ENCODE measurements at regions not wholly inside any gene's neighbourhood (a gene's known extent, or its start where the extent isn't known, plus 50 kb on each side); places are given as distances from the start of the nearest gene placed in this dataset.

DNA sequence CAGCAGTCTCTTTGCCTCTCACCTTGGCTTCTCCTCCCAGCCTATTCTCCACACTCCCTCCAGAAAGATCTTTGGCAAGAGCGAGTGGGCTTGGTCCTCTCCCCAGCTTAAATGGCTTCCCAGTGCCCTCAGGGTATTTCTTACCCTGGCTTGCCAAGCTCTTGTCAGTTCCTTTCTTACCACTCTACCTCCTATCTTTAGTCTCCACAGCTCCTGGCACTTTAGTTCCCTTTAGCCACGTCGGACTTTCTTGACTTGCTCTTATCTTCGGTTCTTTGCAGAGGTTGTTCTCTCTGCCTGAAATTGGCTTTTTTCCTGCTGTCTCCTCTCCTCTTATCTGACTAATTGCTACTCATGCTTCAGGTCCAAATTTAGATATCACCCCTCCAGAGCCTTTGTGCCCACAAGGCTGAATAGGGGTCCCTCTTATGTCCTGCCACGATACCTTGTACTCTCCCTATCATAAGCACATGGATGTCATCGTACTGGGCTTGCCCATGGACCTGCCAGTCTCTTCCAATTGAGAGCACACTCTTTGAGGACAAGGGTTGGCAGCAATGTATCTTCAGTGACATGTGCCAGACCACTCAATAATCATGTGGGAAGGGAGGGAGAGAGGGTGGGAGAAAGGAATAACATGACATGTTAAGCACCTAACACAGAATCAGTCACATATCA, 131.7 kb upstream of the CTAGE1 start:
- Histone ChIP-seq H4K8ac (ENCODE audit: low read depth, low read length) (no peak overlapping the region), H2BK120ac (ENCODE audit: insufficient read depth, low read length, poor library complexity) (no peak overlapping the region), H3K4me2 (ENCODE audit: low read length) (no peak overlapping the region), H3K27ac (ENCODE audit: low read depth, low read length) (no peak overlapping the region), H3K14ac (ENCODE audit: low read length) (no peak overlapping the region), H3K9me3 (ENCODE audit: insufficient read depth, low read depth, low read length) (no peaks in the 10 kb centered on the region), H3K23ac (ENCODE audit: low read length) (no peak overlapping the region), H3K18ac (ENCODE audit: low read length) (no peak overlapping the region), H2BK12ac (ENCODE audit: low read length) (no peak overlapping the region), H2AFZ (ENCODE audit: insufficient read depth, low read length, poor library complexity) (no peak overlapping the region), H3K4me3 (ENCODE audit: low read depth, low read length) (no peak overlapping the region), H4K91ac (ENCODE audit: low read depth, low read length) (no peak overlapping the region), H3K9ac (ENCODE audit: low read length) (no peak overlapping the region), H3K4me1 (ENCODE audit: control insufficient read depth in 1 of 2, insufficient read depth in 2 of 2, low read length in 2 of 2) (peaks cover 5% of the 10 kb centered on the region in 2 experiments), H2AK5ac (ENCODE audit: low read length) (no peak overlapping the region), H2BK5ac (ENCODE audit: low read depth, low read length, poor library complexity) (no peak overlapping the region), H3K79me1 (ENCODE audit: low read length) (peaks cover 3% of the 10 kb centered on the region), H3K27me3 (ENCODE audit: insufficient read depth, low read length) (no peaks in the 10 kb centered on the region), H4K12ac (ENCODE audit: low read depth, low read length) (no peak overlapping the region), H3K4ac (ENCODE audit: low read depth, low read length) (no peak overlapping the region), H3K36me3 (ENCODE audit: control insufficient read depth in 1 of 2, insufficient read depth in 2 of 2, low read length in 2 of 2) (no peaks in the 10 kb centered on the region), H3K79me2 (ENCODE audit: control insufficient read depth, insufficient read depth, low read length, poor library complexity) (no peaks in the 10 kb centered on the region)
- no peak for DNase-seq
- WGBS (ENCODE audit: extremely low coverage, insufficient coverage, insufficient read length), result no CpG with 5 or more reads among the region's 6 CpGs

DNA sequence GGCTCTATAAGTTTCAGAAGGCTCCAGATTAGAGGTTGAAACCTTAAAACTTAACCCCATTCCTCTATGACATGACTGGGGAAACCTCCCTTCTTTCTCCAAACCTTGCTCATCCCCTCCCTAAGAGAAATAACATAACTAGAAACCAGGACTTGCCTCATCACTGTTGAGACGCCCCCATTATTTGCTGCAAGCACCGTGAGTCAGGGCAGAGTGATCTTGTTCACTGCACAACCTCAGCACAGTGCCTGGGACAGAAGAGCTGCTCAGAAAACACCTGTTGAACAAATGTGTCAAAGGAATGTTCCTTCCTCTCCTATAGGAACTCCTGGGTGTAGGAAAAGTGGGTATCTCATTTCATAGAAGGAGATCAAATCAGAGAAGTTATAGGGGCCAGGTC, 132.7 kb upstream of the CTAGE1 start:
- H2BK120ac ChIP-seq (ENCODE audit: insufficient read depth, low read length, poor library complexity), result no peak overlapping the region
- no peak overlapping the region for H3K27ac ChIP-seq (ENCODE audit: low read depth, low read length)
- no peak overlapping the region for H3K4me3 ChIP-seq (ENCODE audit: low read depth, low read length)
- H4K8ac ChIP-seq (ENCODE audit: low read depth, low read length), result no peak overlapping the region
- H3K18ac ChIP-seq (ENCODE audit: low read length), result no peak overlapping the region
- H4K91ac ChIP-seq (ENCODE audit: low read depth, low read length), result no peak overlapping the region
- DNase-seq, result no peak
- no peak overlapping the region for H3K23ac ChIP-seq (ENCODE audit: low read length)
- no peak overlapping the region for H3K9ac ChIP-seq (ENCODE audit: low read length)
- H3K4me1 ChIP-seq (ENCODE audit: control insufficient read depth in 1 of 2, insufficient read depth in 2 of 2, low read length in 2 of 2), result peaks cover 4 to 5% of the 10 kb centered on the region in 2 experiments
- no peak overlapping the region for H2AFZ ChIP-seq (ENCODE audit: insufficient read depth, low read length, poor library complexity)
- no peak overlapping the region for H2BK5ac ChIP-seq (ENCODE audit: low read depth, low read length, poor library complexity)
- no peaks in the 10 kb centered on the region for H3K27me3 ChIP-seq (ENCODE audit: insufficient read depth, low read length)
- H3K79me1 ChIP-seq (ENCODE audit: low read length), result peaks cover 3% of the 10 kb centered on the region
- WGBS (ENCODE audit: extremely low coverage, insufficient coverage, insufficient read length), result no CpG with 5 or more reads among the region's 2 CpGs
- H3K79me2 ChIP-seq (ENCODE audit: control insufficient read depth, insufficient read depth, low read length, poor library complexity), result no peaks in the 10 kb centered on the region
- no peak overlapping the region for H2AK5ac ChIP-seq (ENCODE audit: low read length)
- H4K12ac ChIP-seq (ENCODE audit: low read depth, low read length), result no peak overlapping the region
- H3K9me3 ChIP-seq (ENCODE audit: insufficient read depth, low read depth, low read length), result no peaks in the 10 kb centered on the region
- H3K4ac ChIP-seq (ENCODE audit: low read depth, low read length), result no peak overlapping the region
- no peak overlapping the region for H3K4me2 ChIP-seq (ENCODE audit: low read length)
- H3K14ac ChIP-seq (ENCODE audit: low read length), result no peak overlapping the region
- no peak overlapping the region for H2BK12ac ChIP-seq (ENCODE audit: low read length)
- no peaks in the 10 kb centered on the region for H3K36me3 ChIP-seq (ENCODE audit: control insufficient read depth in 1 of 2, insufficient read depth in 2 of 2, low read length in 2 of 2)

DNA sequence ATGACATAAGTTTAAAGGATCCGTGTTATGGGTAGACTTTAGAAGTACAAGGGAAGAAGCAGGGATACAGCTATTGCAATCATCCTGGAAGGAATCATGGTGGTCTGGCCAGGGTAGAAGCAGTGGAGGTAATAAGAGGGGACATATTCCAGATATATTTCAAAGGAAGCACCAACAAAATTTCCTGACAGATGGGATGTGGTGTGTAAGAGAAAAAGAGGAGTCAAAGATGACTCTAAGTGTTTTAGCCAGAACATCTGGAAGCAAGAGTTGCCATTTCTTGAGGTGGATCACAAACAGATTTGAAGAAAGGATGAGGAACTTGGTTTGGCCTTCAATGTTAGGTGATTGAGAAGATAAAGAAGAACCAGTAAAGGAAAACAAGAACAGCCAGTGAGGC, 133.1 kb upstream of the CTAGE1 start:
- H3K79me1 ChIP-seq (ENCODE audit: low read length), result peaks cover 3% of the 10 kb centered on the region
- H3K18ac ChIP-seq (ENCODE audit: low read length), result no peak overlapping the region
- no peak overlapping the region for H4K8ac ChIP-seq (ENCODE audit: low read depth, low read length)
- H4K91ac ChIP-seq (ENCODE audit: low read depth, low read length), result no peak overlapping the region
- H2BK12ac ChIP-seq (ENCODE audit: low read length), result no peak overlapping the region
- no peaks in the 10 kb centered on the region for H3K9me3 ChIP-seq (ENCODE audit: insufficient read depth, low read depth, low read length)
- H3K9ac ChIP-seq (ENCODE audit: low read length), result no peak overlapping the region
- no peak overlapping the region for H3K27ac ChIP-seq (ENCODE audit: low read depth, low read length)
- H2AK5ac ChIP-seq (ENCODE audit: low read length), result no peak overlapping the region
- H2BK5ac ChIP-seq (ENCODE audit: low read depth, low read length, poor library complexity), result no peak overlapping the region
- WGBS (ENCODE audit: extremely low coverage, insufficient coverage, insufficient read length), result no CpG with 5 or more reads among the region's 1 CpG
- no peak for DNase-seq
- H3K4me1 ChIP-seq (ENCODE audit: control insufficient read depth in 1 of 2, insufficient read depth in 2 of 2, low read length in 2 of 2), result peaks cover 4 to 5% of the 10 kb centered on the region in 2 experiments
- no peak overlapping the region for H3K23ac ChIP-seq (ENCODE audit: low read length)
- no peaks in the 10 kb centered on the region for H3K27me3 ChIP-seq (ENCODE audit: insufficient read depth, low read length)
- no peak overlapping the region for H3K4me2 ChIP-seq (ENCODE audit: low read length)
- H2BK120ac ChIP-seq (ENCODE audit: insufficient read depth, low read length, poor library complexity), result no peak overlapping the region
- no peak overlapping the region for H3K14ac ChIP-seq (ENCODE audit: low read length)
- H4K12ac ChIP-seq (ENCODE audit: low read depth, low read length), result no peak overlapping the region
- H3K36me3 ChIP-seq (ENCODE audit: control insufficient read depth in 1 of 2, insufficient read depth in 2 of 2, low read length in 2 of 2), result no peaks in the 10 kb centered on the region
- no peak overlapping the region for H2AFZ ChIP-seq (ENCODE audit: insufficient read depth, low read length, poor library complexity)
- H3K4ac ChIP-seq (ENCODE audit: low read depth, low read length), result no peak overlapping the region
- no peaks in the 10 kb centered on the region for H3K79me2 ChIP-seq (ENCODE audit: control insufficient read depth, insufficient read depth, low read length, poor library complexity)
- no peak overlapping the region for H3K4me3 ChIP-seq (ENCODE audit: low read depth, low read length)

DNA sequence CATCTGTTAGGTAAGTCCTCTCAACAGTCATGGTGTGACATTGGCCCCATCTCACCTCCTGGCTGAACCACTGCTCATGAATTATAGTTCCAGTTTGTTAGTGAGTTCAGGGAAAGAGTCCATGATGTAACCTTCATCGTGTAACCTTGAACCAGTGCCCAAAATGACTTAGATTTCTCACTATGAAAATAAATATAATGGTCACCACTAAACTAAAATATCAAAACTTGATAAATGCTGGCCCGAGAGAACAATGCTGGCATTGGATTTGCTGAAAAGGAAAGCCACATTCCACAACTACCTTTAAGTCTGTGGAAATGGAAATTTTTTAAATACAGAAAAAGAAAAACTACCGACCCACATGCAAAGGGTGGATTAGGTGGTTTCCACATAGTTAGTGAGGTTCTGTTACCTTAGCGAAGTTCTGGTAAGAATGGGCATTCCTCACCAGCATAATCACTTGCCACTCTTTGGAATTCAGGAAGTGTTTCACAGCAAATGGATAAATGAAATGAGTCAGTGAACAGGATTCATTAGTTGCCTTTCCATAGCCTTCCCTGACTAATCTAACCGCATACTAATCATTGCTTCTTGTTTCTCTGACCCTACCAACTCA, 133.9 kb upstream of the CTAGE1 start:
- Histone ChIP-seq H3K27ac (ENCODE audit: low read depth, low read length) (no peak overlapping the region), H3K79me2 (ENCODE audit: control insufficient read depth, insufficient read depth, low read length, poor library complexity) (no peaks in the 10 kb centered on the region), H3K9ac (ENCODE audit: low read length) (no peak overlapping the region), H3K4me1 (ENCODE audit: control insufficient read depth in 1 of 2, insufficient read depth in 2 of 2, low read length in 2 of 2) (peaks cover 4 to 5% of the 10 kb centered on the region in 2 experiments), H3K23ac (ENCODE audit: low read length) (no peak overlapping the region), H2BK5ac (ENCODE audit: low read depth, low read length, poor library complexity) (no peak overlapping the region), H2BK120ac (ENCODE audit: insufficient read depth, low read length, poor library complexity) (no peak overlapping the region), H3K4ac (ENCODE audit: low read depth, low read length) (no peak overlapping the region), H3K18ac (ENCODE audit: low read length) (no peak overlapping the region), H3K27me3 (ENCODE audit: insufficient read depth, low read length) (no peaks in the 10 kb centered on the region), H2AFZ (ENCODE audit: insufficient read depth, low read length, poor library complexity) (no peak overlapping the region), H4K91ac (ENCODE audit: low read depth, low read length) (no peak overlapping the region), H3K36me3 (ENCODE audit: control insufficient read depth in 1 of 2, insufficient read depth in 2 of 2, low read length in 2 of 2) (no peaks in the 10 kb centered on the region), H2BK12ac (ENCODE audit: low read length) (no peak overlapping the region), H3K4me2 (ENCODE audit: low read length) (no peak overlapping the region), H3K14ac (ENCODE audit: low read length) (no peak overlapping the region), H2AK5ac (ENCODE audit: low read length) (no peak overlapping the region), H3K4me3 (ENCODE audit: low read depth, low read length) (no peak overlapping the region), H4K8ac (ENCODE audit: low read depth, low read length) (no peak overlapping the region), H3K79me1 (ENCODE audit: low read length) (peaks cover 3% of the 10 kb centered on the region), H4K12ac (ENCODE audit: low read depth, low read length) (no peak overlapping the region), H3K9me3 (ENCODE audit: insufficient read depth, low read depth, low read length) (no peaks in the 10 kb centered on the region)
- peak; percentile 84 to 96 for DNase-seq
- WGBS (ENCODE audit: extremely low coverage, insufficient coverage, insufficient read length), result no CpG with 5 or more reads among the region's 5 CpGs

Data from trophoblast cell (in vitro differentiated cells and primary cell).